H1 (cell line): ENCODE measurements at regions not wholly inside any gene's neighbourhood (a gene's known extent, or its start where the extent isn't known, plus 50 kb on each side); places are given as distances from the start of the nearest gene placed in this dataset.

Source experiments
- CBX8 ChIP-seq: fragments of 300-800, 300-1000 bp; sonication (generic); IDR thresholded peaks from 2 replicates; pipeline ENCODE4 v1.7.1; 2016; ENCODE audit warnings: low read depth, low read length, borderline replicate concordance
- HDAC2 ChIP-seq, 2 experiments: fragments of 300-600 bp in 1 of 2; sonication (generic) in 1 of 2; IDR thresholded peaks; 2 replicates each; pipeline ENCODE4 v1.6.1; 2011 to 2012; ENCODE audit warnings: low read depth in 2 of 2, low read length in 2 of 2, mild to moderate bottlenecking in 2 of 2, moderate library complexity in 2 of 2, borderline replicate concordance in 1 of 2, inconsistent platforms in 1 of 2
- JUND ChIP-seq: IDR thresholded peaks from 2 replicates; pipeline ENCODE4 v1.6.1; 2011; ENCODE audit warnings: mild to moderate bottlenecking, improper control_type of control experiment, low read length
- KDM1A ChIP-seq: fragments of 200-600, 300-600 bp; sonication (generic); IDR thresholded peaks from 2 replicates; pipeline ENCODE4 v1.7.1; 2016; ENCODE audit warnings: mild to moderate bottlenecking, low read length, borderline replicate concordance
- RBBP5 ChIP-seq: IDR thresholded peaks from 2 replicates; pipeline ENCODE4 v1.7.1; 2012; ENCODE audit warnings: low read depth, mild to moderate bottlenecking, inconsistent platforms, low read length, moderate library complexity, borderline replicate concordance
- SRF ChIP-seq: IDR thresholded peaks from 2 replicates; pipeline ENCODE4 v1.6.1; 2011; ENCODE audit warnings: mild to moderate bottlenecking, low read depth, low read length, moderate library complexity
- TCF12 ChIP-seq: IDR thresholded peaks from 2 replicates; pipeline ENCODE4 v1.6.1; 2011; ENCODE audit warnings: low read depth, mild to moderate bottlenecking, low read length
- TF ChIP-seq, protein P1 (sequence below), 3 experiments: IDR thresholded peaks; 1 replicate in 2 of 3; 2 replicates in 1 of 3; pipeline versions ENCODE4 v1.5.1 to v1.6.1; 2011; ENCODE audit warnings: low read length in 3 of 3, mild to moderate bottlenecking in 3 of 3, inconsistent platforms in 2 of 3, low read depth in 1 of 3, moderate library complexity in 1 of 3; ENCODE audit not compliant: insufficient read depth in 1 of 3; ENCODE audit errors: control extremely low read depth in 1 of 3

GRCh38 chr9:115862021-115862420 lies 291.6 kb upstream of the PAPPA start (continued):
- TF ChIP-seq HDAC2 (IDR thresholded peaks at IDR 0.05; ENCODE audit: borderline replicate concordance in 1 of 2, low read depth in 2 of 2, low read length in 2 of 2), result no peak
- TF ChIP-seq KDM1A, result no peak
- TF ChIP-seq TCF12, result no peak
- TF ChIP-seq JUND, result no peak
- TF ChIP-seq SRF, result no peak
- TF ChIP-seq RBBP5, result no peak
- TF ChIP-seq CBX8, result no peak
- TF ChIP-seq, protein P1, sequence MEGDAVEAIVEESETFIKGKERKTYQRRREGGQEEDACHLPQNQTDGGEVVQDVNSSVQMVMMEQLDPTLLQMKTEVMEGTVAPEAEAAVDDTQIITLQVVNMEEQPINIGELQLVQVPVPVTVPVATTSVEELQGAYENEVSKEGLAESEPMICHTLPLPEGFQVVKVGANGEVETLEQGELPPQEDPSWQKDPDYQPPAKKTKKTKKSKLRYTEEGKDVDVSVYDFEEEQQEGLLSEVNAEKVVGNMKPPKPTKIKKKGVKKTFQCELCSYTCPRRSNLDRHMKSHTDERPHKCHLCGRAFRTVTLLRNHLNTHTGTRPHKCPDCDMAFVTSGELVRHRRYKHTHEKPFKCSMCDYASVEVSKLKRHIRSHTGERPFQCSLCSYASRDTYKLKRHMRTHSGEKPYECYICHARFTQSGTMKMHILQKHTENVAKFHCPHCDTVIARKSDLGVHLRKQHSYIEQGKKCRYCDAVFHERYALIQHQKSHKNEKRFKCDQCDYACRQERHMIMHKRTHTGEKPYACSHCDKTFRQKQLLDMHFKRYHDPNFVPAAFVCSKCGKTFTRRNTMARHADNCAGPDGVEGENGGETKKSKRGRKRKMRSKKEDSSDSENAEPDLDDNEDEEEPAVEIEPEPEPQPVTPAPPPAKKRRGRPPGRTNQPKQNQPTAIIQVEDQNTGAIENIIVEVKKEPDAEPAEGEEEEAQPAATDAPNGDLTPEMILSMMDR (IDR thresholded peaks at IDR 0.05; ENCODE audit: control extremely low read depth in 1 of 3, insufficient read depth in 1 of 3, low read depth in 1 of 3, low read length in 3 of 3), result no peak
